KG1 (cell line): ENCODE measurements at regions not wholly inside any gene's neighbourhood (a gene's known extent, or its start where the extent isn't known, plus 50 kb on each side); places are given as distances from the start of the nearest gene placed in this dataset.

Source experiments
- DNase-seq: peaks from one replicate; lab custom pipeline; 2025; lab: John Stamatoyannopoulos, UW

DNA sequence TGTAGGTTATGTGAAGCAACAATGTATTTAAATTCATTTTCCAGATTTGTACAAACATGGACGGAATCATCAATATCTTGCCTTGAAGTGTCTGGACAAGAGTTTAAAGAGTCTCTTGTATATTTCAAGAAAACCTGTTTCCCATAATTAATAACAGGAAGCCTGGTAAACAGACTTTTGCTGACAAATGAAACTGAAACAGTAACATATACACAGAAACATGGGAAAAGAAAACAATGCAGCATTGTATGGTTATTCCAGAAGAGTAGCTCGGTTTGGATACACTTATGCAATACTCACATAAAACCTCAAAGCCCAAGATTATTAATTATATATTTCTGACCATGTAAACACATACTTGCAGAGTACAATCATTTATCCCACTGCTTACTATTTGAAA is 265.5 kb downstream of the PTPRC start:
- DNase-seq = no peak

DNA sequence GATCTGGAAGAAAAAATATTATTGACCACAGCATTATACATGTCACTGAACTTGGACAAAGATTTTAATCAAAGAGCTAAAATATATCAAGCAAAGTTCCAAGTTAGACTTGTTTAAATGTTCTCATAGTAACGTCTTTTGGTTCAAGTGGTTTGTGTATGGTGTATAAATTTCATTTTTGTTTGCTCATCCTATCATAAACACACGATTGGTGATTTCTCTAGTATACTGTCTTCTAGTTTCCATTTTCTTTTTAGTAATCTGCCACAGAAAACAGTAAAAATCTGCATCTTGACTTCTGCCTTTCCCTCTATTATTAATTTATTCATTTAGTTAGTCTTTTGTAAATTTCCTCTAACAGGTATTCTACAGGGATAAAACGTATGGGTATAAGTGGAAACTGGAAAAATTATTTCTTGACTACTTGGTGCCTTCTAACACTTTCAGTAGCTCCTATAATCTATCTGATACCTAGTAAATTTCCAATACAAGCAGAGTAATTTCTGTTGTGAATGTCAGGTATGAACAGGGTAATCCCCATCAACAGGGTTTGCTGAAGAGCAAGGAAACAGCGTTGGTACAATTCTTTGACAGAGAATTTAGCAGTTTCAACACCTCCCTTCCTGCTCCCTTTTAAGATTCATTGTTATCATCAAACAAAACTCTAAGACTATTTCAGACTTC is 268.0 kb downstream of the PTPRC start:
- DNase-seq = no peak

- no peak for DNase-seq
Measured at GRCh38 chr1:198907423-198907746, 268.5 kb downstream of the PTPRC start.

DNA sequence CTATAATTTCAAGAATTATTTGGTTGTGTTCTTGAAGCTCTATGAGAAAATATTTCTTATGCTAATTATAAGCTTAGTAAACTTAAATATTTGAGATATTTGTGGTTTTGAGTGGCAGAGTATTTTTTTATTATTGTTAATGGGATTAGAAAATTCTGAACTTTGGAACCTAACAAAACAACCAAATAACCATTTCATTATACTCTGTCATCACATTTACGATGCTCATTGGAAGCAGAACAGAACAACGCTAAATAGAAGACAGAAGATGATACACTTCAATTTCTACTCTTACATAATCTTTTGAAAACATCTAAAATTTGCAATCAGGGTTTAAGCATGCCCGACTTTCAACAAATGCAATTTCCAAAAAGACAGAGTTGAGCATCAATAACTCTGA is 270.2 kb downstream of the PTPRC start:
- DNase-seq = no peak

- no peak for DNase-seq
Measured at GRCh38 chr1:198909973-198910372, 271.1 kb downstream of the PTPRC start.

DNA sequence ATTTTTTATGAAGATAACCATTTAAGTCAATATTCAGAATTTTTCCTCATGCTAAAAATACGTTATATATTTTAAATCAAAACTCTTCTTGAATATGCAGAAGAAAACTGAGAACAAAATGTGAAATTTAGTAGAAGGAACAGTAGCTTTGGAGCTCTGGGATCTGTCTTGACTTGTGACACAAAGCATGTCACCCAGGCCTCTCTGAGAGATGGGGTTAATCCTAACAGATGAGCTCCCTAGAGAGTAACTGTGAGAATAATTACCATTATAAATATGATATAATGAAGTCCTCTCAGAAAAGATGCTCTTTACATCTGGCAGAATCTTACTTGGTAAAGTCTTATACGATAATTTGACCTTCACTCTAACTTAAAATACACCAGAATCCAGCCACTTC is 272.0 kb downstream of the PTPRC start:
- DNase-seq = no peak

- DNase-seq = no peak
Measured at GRCh38 chr1:198912046-198912445, 273.2 kb downstream of the PTPRC start.

- DNase-seq = no peak
Measured at GRCh38 chr1:198913667-198914066, 274.8 kb downstream of the PTPRC start.

GRCh38 chr1:198915327-198916231 is 276.7 kb downstream of the PTPRC start:
- no peak for DNase-seq

GRCh38 chr1:198917226-198917625 is 278.4 kb downstream of the PTPRC start:
- DNase-seq = no peak

GRCh38 chr1:198918920-198919319 is 280.1 kb downstream of the PTPRC start:
- no peak for DNase-seq

DNA sequence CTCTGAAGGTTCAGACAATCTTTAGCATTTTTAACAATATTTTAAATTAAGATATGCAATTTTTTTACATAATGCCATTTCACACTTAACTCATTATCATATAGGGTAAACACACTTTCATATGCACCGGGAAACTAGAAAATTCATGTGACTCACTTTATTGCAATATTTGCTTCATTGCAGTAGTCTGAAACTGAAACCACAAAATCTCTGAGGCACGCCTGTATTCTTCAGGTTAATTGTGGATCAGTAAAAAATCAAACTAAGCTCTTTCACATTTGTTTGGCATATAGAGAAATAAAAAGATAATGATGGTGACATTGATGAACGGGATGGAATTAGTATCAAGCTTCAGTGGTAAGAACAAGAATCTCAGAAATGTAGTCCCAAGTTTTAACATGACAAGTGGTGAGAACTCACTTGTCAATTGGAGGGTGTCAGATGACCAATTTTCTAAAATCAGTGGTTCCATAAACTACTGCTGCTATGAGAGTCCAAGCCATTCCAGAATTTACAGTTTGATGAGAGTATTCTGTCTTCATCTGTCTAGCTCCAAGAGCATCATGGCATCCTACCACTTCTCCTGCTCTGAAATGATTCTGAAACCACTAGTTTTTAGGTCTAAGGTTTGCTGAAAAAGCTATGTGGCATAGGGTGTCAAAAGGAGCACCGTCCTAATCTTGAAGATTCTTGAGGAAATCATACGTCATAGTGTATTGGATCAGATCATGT is 281.0 kb downstream of the PTPRC start:
- DNase-seq = no peak

DNA sequence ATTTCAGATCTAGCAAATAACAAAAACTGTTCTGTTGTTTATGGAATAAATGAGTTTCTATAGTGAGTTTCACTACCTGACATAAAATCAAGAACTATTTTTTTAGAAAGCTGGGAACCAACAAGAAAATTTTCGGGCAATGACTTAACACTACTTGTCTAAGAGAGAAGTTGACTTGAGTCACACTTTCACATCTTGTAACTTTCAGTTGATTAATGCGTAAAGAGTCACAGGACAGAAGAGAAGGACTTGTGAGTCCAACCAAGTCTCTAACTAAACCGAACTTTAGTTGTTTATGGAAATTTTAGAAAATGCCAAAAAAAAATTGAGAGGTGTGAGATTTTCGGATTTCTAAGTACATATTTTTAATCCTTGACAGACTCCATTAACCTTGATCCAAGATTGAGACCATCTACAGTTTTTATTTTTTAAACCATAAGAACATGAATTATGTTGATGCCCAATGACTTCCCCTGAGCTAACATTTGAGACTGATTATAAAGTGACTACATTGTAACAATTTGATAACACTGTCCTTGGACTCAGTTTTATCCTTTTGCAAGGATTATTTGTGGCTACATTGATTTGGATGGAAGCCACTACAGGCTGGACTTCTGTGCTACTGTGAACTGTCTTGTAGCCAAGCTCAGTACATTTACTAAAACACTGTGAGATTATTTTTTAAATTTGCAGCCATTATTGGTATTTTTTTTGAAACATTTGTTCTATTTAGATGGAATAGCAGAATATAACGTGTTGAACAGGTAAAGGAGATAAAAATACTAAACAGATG is 284.0 kb downstream of the PTPRC start:
- DNase-seq = no peak

DNA sequence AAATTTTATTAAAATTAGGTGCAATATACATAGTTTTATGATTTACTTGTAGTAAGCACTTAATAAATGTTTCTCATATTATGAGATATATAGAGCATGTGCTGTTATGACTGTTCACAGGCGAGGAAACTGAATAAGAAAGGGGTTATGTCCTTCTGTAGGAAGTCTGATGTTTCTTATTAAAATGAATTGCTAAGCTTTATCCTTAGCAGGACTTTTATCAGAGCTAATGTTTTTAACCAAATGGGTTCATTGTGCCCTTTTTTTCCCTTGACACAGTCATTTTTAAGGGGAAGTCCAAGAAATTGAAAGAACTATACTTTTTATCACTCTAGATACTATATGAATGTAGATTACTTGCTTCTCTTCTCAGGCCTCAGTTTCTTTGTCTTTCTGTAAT is 285.2 kb downstream of the PTPRC start:
- DNase-seq = no peak

DNA sequence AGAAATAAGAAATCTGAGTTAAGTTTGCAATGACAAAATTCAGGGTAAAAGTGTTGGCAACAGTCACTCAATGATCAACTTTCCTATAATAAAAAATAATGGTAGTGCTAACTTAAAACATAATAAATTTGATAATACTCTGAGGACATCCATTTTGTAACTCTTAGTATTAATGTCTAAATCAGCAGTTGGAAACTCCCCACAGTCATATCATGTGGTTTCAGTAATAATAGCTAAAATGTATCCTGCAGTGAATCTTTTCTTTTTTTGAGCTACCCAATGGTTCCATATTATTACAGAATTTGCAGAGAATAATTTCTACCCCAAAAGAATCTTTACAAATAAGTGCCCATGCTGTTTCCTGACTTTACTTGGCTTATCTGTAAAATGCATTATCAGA is 286.7 kb downstream of the PTPRC start:
- DNase-seq = no peak

DNA sequence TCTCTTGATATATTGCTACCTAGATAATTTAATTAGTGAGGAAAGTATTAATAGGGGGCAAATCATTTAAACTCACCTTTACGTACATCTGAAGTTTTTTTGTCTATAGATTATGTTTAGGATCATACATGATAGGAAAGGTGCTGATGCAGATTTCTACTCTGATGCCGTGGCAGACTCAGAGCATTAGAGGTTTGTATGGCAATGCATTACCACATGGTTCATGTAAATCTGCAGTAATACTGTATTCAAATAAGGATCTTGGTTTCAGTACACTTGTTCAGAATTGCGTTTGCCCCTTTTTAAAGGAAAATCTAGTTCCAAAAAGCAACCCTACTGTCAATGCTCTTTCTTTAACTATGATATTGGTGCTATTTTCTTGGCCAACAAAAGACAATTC is 288.3 kb downstream of the PTPRC start:
- no peak for DNase-seq

DNA sequence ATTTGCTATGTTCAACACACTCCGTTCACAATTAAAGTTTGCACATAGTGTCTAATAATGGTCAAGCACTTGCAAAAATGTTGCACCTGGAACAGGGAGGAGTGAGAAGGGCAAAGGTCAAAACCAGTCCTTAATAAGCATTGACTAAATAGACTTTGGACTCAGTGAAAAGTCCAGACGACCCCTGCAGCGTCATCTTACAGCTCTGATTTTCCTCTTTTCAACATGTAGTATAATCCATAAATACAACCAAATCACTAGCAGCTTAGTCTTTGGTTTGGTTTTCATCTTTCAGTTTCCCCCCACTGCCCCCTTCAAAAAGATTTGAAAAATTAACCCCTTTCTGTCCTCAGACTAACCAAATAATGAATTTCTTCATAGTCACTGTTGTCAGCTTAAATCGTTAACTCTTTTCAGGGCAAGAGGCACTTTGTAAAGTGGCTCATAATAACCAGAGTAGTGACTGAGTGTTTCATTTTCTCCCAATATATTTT is 290.3 kb downstream of the PTPRC start:
- DNase-seq = no peak

GRCh38 chr1:198929961-198930599 is 291.2 kb downstream of the PTPRC start:
- peak; percentile 51 for DNase-seq

DNA sequence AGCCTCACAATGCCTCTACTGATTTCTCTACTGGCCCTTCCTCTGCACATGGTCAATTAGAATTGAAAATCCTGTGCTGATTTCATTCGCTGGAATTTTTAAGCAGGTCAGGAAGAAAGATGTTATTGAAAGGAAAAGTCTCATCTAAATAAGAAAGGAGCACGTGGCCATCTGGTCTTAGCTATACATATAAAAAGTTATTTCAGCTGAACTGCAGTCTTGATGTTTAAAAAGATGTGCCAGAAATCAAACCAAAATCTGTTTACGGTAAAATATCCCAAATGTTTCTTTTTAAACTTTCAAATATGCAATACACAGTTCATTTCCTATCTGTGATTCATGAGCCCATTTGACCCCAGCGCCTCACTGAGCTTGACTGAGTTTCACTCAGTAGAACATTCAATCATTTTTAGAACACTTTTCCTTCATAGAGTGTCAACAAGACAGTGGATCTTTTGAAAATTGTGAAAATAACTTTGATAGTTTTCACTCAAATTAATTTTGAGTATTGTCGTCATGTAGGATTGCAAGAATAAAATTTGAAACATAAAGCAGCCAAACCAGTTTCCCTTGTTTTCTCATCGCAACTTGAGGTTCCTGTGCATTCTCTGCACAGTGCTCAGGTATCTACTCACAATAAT is 293.6 kb downstream of the PTPRC start:
- DNase-seq = no peak

DNA sequence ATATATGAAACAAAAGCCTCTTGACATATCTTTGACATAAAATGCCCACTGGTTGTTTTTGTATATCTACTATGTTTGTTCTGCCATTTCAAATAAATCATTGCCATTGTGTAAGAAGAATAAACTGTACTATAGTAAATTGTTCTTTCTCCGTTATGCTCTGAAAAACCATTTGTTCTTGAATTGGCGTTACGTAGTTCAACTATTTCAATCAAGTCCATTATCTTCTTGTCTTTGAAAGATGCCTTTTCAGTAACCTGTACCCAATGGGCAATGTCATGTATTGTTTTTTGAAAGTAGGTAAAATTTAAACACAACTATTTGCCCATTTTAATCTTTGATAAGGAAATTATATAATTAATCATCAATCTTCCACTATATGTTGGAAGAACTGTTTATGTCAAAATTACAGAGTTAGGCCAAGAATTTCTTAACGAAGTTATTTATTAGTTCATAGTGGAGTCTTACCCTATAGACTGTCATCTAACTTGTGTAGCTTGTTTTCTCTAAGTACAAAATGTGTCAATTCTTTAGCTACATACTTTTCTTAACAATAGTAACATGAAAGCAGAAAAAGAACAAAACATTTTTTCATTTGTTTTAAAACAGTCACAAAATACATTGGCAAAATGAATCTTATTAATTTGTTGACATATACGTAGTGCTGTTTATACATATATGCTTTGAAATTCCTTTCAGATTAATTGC is 294.8 kb downstream of the PTPRC start:
- no peak for DNase-seq
